A673 (cell line): ENCODE measurements at regions not wholly inside any gene's neighbourhood (a gene's known extent, or its start where the extent isn't known, plus 50 kb on each side); places are given as distances from the start of the nearest gene placed in this dataset.

Experiments
- BruUV-seq: library from RNA; stranded (reverse); fragments of 400-500 nt; replicated peaks from 2 replicates; lab custom pipeline; 2021; lab: Mats Ljungman, UMichigan
- CTCF ChIA-PET: fragments of 300-600 bp; sonication (Branson Sonifier 250); formaldehyde crosslinking; loops from one replicate; lab custom pipeline; 2022; ENCODE audit warnings: antibody characterized with exemption; lab: Charles Lee
- POLR2A ChIA-PET: fragments of 300-600 bp; sonication (Branson Sonifier 250); formaldehyde crosslinking; loops from one replicate; lab custom pipeline; 2022; ENCODE audit warnings: antibody characterized with exemption; ENCODE audit not compliant: low non-redundant PET; lab: Charles Lee
- DNase-seq: peaks from one replicate; pipeline ENCODE4 v3.0.0-alpha.2; 2015; ENCODE audit warnings: low spot score
- H3K27ac ChIP-seq: fragments of 200-600 bp; sonication (generic); 2 replicates; pipeline ENCODE4 v1.5.1; 2016; ENCODE audit warnings: mixed run types, low read depth, mild to moderate bottlenecking, mixed read lengths, antibody characterized with exemption, low read length; ENCODE audit not compliant: poor library complexity, severe bottlenecking
- H3K27me3 ChIP-seq: fragments of 200-600 bp; sonication (generic); replicated peaks from 2 replicates; pipeline ENCODE4 v1.6.1; 2017; ENCODE audit warnings: mixed run types, low read depth, mild to moderate bottlenecking, mixed read lengths, antibody characterized with exemption, low read length; ENCODE audit not compliant: insufficient read depth, poor library complexity
- H3K36me3 ChIP-seq: fragments of 200-600 bp; sonication (generic); 2 replicates; pipeline ENCODE4 v1.6.1; 2016; ENCODE audit warnings: mixed run types, mild to moderate bottlenecking, mixed read lengths, antibody characterized with exemption, low read length; ENCODE audit not compliant: insufficient read depth, poor library complexity, severe bottlenecking
- H3K4me1 ChIP-seq: fragments of 200-600 bp; sonication (generic); 2 replicates; pipeline ENCODE4 v1.6.1; 2017; ENCODE audit warnings: mixed run types, mild to moderate bottlenecking, mixed read lengths, antibody characterized with exemption, low read length; ENCODE audit not compliant: insufficient read depth, poor library complexity, severe bottlenecking
- H3K4me3 ChIP-seq: fragments of 200-600 bp; sonication (generic); 2 replicates; pipeline ENCODE4 v1.5.1; 2016; ENCODE audit warnings: low read depth, mixed run types, mild to moderate bottlenecking, mixed read lengths, low read length; ENCODE audit not compliant: poor library complexity, severe bottlenecking
- H3K9me3 ChIP-seq: fragments of 200-600 bp; sonication (generic); 2 replicates; pipeline ENCODE4 v1.6.1; 2016; ENCODE audit warnings: mixed run types, low read depth, mild to moderate bottlenecking, mixed read lengths, antibody characterized with exemption, low read length; ENCODE audit not compliant: poor library complexity, severe bottlenecking
- CTCF ChIP-seq: fragments of 300-800, 200-600 bp; sonication (generic); conservative IDR thresholded peaks from 2 replicates; pipeline ENCODE4 v1.5.1; 2017; ENCODE audit warnings: low read depth, mild to moderate bottlenecking, antibody characterized with exemption, low read length, moderate library complexity, mixed read lengths
- EZH2 ChIP-seq: fragments of 200-600 bp; sonication (generic); IDR thresholded peaks from 2 replicates; pipeline ENCODE4 v1.6.1; 2017; ENCODE audit warnings: borderline replicate concordance, low read depth, mild to moderate bottlenecking, mixed read lengths, antibody characterized with exemption, low read length; ENCODE audit not compliant: poor library complexity, severe bottlenecking
- intact Hi-C: fragments of 100-400 bp; cut with micrococcal nuclease; formaldehyde crosslinking; loops from one replicate; pipeline ENCODE4 v1.10.0; 2022; ENCODE audit not compliant: unreplicated experiment

- POLR2A ChIA-PET = no interaction called here
- intact Hi-C loops = no loop called here
- BruUV-seq = no TSS peak
- Histone ChIP-seq H3K4me1 (no peaks in the 10 kb centered on the region), H3K36me3 (no peaks in the 10 kb centered on the region), H3K27me3 (no peaks in the 10 kb centered on the region), H3K4me3 (no peak overlapping the region), H3K27ac (no peak overlapping the region), H3K9me3 (peaks cover 6% of the 10 kb centered on the region)
- no peak for DNase-seq
- TF ChIP-seq CTCF (no peak), EZH2 (no peak)
- CTCF ChIA-PET = no interaction called here
These were observed 343.9 kb upstream of the AJAP1 start for GRCh38 chr1:4310396-4310923.

- CTCF ChIA-PET = no interaction called here
- POLR2A ChIA-PET = no interaction called here
- no TSS peak for BruUV-seq
These were observed 342.4 kb upstream of the AJAP1 start for GRCh38 chr1:4312024-4312423.

GRCh38 chr1:4315202-4315601, 339.2 kb upstream of the AJAP1 start:
- H3K27me3 ChIP-seq = no peaks in the 10 kb centered on the region
- H3K4me3 ChIP-seq = no peak overlapping the region
- no peaks in the 10 kb centered on the region for H3K4me1 ChIP-seq
- CTCF ChIA-PET = no interaction called here
- intact Hi-C loops = no loop called here
- TF ChIP-seq CTCF = no peak
- H3K9me3 ChIP-seq = peaks cover 6% of the 10 kb centered on the region
- H3K36me3 ChIP-seq = no peaks in the 10 kb centered on the region
- H3K27ac ChIP-seq = no peak overlapping the region
- DNase-seq = no peak
- BruUV-seq = no TSS peak
- POLR2A ChIA-PET = no interaction called here

More at GRCh38 chr1:4312024-4312423, 342.4 kb upstream of the AJAP1 start:
- Histone ChIP-seq H3K27me3 (no peaks in the 10 kb centered on the region), H3K27ac (no peak overlapping the region), H3K4me1 (no peaks in the 10 kb centered on the region), H3K36me3 (no peaks in the 10 kb centered on the region), H3K4me3 (no peak overlapping the region), H3K9me3 (peaks cover 6% of the 10 kb centered on the region)
- no peak for DNase-seq
- intact Hi-C loops = no loop called here
- TF ChIP-seq CTCF = no peak
- TF ChIP-seq EZH2 = no peak
